Activated T-cell treated with anti-CD3 and anti-CD28 coated beads, Interleukin-2, amount 50 U/mL, for 24 hours (primary cell): ENCODE measurements at regions not wholly inside any gene's neighbourhood (a gene's known extent, or its start where the extent isn't known, plus 50 kb on each side); places are given as distances from the start of the nearest gene placed in this dataset.
"Not testable (repeated sequence)": the region's sequence is repeated elsewhere in the genome, so short reads cannot be mapped to it uniquely, and the experiment has no call there.

Experiments
- DNase-seq: peaks from one replicate; pipeline ENCODE4 v3.0.0-alpha.2; 2020
- H3K27ac Mint-ChIP-seq: 2 replicates; pipeline ENCODE4 v1.8.0; 2020; ENCODE audit warnings: mild to moderate bottlenecking, mixed read lengths
- H3K27me3 Mint-ChIP-seq: 2 replicates; pipeline ENCODE4 v1.8.0; 2020; ENCODE audit warnings: mixed read lengths
- H3K36me3 Mint-ChIP-seq: 2 replicates; pipeline ENCODE4 v1.8.0; 2020; ENCODE audit warnings: low read depth, mixed read lengths
- H3K4me1 Mint-ChIP-seq: 2 replicates; pipeline ENCODE4 v1.8.0; 2020; ENCODE audit warnings: low read depth, mixed read lengths
- H3K4me3 Mint-ChIP-seq: 2 replicates; pipeline ENCODE4 v1.8.0; 2020; ENCODE audit warnings: mild to moderate bottlenecking, moderate library complexity, mixed read lengths
- H3K9me3 Mint-ChIP-seq: 2 replicates; pipeline ENCODE4 v1.8.0; 2020; ENCODE audit warnings: mixed read lengths

GRCh38 chr4:65999518-65999871 lies 329.2 kb upstream of the EPHA5 start:
- no peak overlapping the region for H3K27ac Mint-ChIP-seq
- no peaks in the 10 kb centered on the region for H3K27me3 Mint-ChIP-seq
- no peaks in the 10 kb centered on the region for H3K4me1 Mint-ChIP-seq
- H3K9me3 Mint-ChIP-seq, result peaks cover 16% of the 10 kb centered on the region
- no peaks in the 10 kb centered on the region for H3K36me3 Mint-ChIP-seq
- DNase-seq, result no peak
- H3K4me3 Mint-ChIP-seq, result no peak overlapping the region

- H3K9me3 Mint-ChIP-seq, result peaks cover 13% of the 10 kb centered on the region
- H3K4me1 Mint-ChIP-seq, H3K27me3 Mint-ChIP-seq, H3K4me3 Mint-ChIP-seq, DNase-seq, H3K36me3 Mint-ChIP-seq, H3K27ac Mint-ChIP-seq: not testable (repeated sequence)
Measured at GRCh38 chr4:65998807-65999517, 328.7 kb upstream of the EPHA5 start.

- H3K27me3 Mint-ChIP-seq, result no peaks in the 10 kb centered on the region
Measured at GRCh38 chr4:65983061-65983460, 312.8 kb upstream of the EPHA5 start.

GRCh38 chr4:65976287-65976686 lies 306.0 kb upstream of the EPHA5 start:
- no peaks in the 10 kb centered on the region for H3K4me1 Mint-ChIP-seq
- peaks cover 34% of the 10 kb centered on the region for H3K9me3 Mint-ChIP-seq
- H3K27me3 Mint-ChIP-seq, result no peaks in the 10 kb centered on the region
- no peak overlapping the region for H3K4me3 Mint-ChIP-seq
- no peak for DNase-seq
- no peaks in the 10 kb centered on the region for H3K36me3 Mint-ChIP-seq
- H3K27ac Mint-ChIP-seq, result no peak overlapping the region

More at GRCh38 chr4:65983061-65983460, 312.8 kb upstream of the EPHA5 start:
- Mint-ChIP-seq H3K36me3 (no peaks in the 10 kb centered on the region), H3K27ac (no peak overlapping the region), H3K9me3 (peaks cover 30% of the 10 kb centered on the region), H3K4me3 (no peak overlapping the region), H3K4me1 (no peaks in the 10 kb centered on the region)
- no peak for DNase-seq

- Mint-ChIP-seq H3K27me3 (no peaks in the 10 kb centered on the region), H3K4me1 (no peaks in the 10 kb centered on the region), H3K4me3 (no peak overlapping the region), H3K9me3 (peaks cover 25% of the 10 kb centered on the region), H3K36me3 (no peaks in the 10 kb centered on the region), H3K27ac (no peak overlapping the region)
- DNase-seq, result no peak
Measured at GRCh38 chr4:65973186-65973585, 302.9 kb upstream of the EPHA5 start.

GRCh38 chr4:65971686-65972085 lies 301.4 kb upstream of the EPHA5 start:
- Mint-ChIP-seq H3K4me3 (no peak overlapping the region), H3K4me1 (no peaks in the 10 kb centered on the region), H3K27me3 (no peaks in the 10 kb centered on the region), H3K9me3 (peaks cover 20% of the 10 kb centered on the region), H3K27ac (no peak overlapping the region), H3K36me3 (no peaks in the 10 kb centered on the region)
- no peak for DNase-seq

- peaks cover 13% of the 10 kb centered on the region for H3K9me3 Mint-ChIP-seq
- no peaks in the 10 kb centered on the region for H3K36me3 Mint-ChIP-seq
- H3K27me3 Mint-ChIP-seq, result no peaks in the 10 kb centered on the region
- no peak overlapping the region for H3K27ac Mint-ChIP-seq
- DNase-seq, result no peak
- no peaks in the 10 kb centered on the region for H3K4me1 Mint-ChIP-seq
- no peak overlapping the region for H3K4me3 Mint-ChIP-seq
Measured at GRCh38 chr4:65968831-65969558, 298.7 kb upstream of the EPHA5 start.

- Mint-ChIP-seq H3K27ac (no peak overlapping the region), H3K4me3 (no peak overlapping the region), H3K9me3 (peaks cover 7% of the 10 kb centered on the region), H3K4me1 (no peaks in the 10 kb centered on the region), H3K27me3 (no peaks in the 10 kb centered on the region), H3K36me3 (no peaks in the 10 kb centered on the region)
- DNase-seq, result no peak
Measured at GRCh38 chr4:65960751-65961150, 290.5 kb upstream of the EPHA5 start.

GRCh38 chr4:65954416-65954815 lies 284.1 kb upstream of the EPHA5 start:
- Mint-ChIP-seq H3K9me3 (peaks cover 9% of the 10 kb centered on the region), H3K36me3 (no peaks in the 10 kb centered on the region), H3K4me3 (no peak overlapping the region), H3K27me3 (no peaks in the 10 kb centered on the region), H3K27ac (no peak overlapping the region), H3K4me1 (no peaks in the 10 kb centered on the region)
- DNase-seq, result no peak

GRCh38 chr4:65951177-65951576 lies 280.9 kb upstream of the EPHA5 start:
- H3K27ac Mint-ChIP-seq, result no peak overlapping the region
- H3K9me3 Mint-ChIP-seq, result peaks cover 9% of the 10 kb centered on the region
- no peak overlapping the region for H3K4me3 Mint-ChIP-seq
- no peaks in the 10 kb centered on the region for H3K4me1 Mint-ChIP-seq
- no peaks in the 10 kb centered on the region for H3K27me3 Mint-ChIP-seq
- no peaks in the 10 kb centered on the region for H3K36me3 Mint-ChIP-seq
- no peak for DNase-seq

GRCh38 chr4:65943076-65943475 lies 272.8 kb upstream of the EPHA5 start:
- Mint-ChIP-seq H3K4me3 (no peak overlapping the region), H3K4me1 (no peaks in the 10 kb centered on the region), H3K36me3 (no peaks in the 10 kb centered on the region), H3K9me3 (peaks cover under 1% of the 10 kb centered on the region), H3K27ac (no peak overlapping the region), H3K27me3 (no peaks in the 10 kb centered on the region)
- DNase-seq, result no peak

- DNase-seq, result no peak
- Mint-ChIP-seq H3K27ac (no peak overlapping the region), H3K4me1 (no peaks in the 10 kb centered on the region), H3K27me3 (no peaks in the 10 kb centered on the region), H3K9me3 (peaks cover 13% of the 10 kb centered on the region), H3K36me3 (no peaks in the 10 kb centered on the region), H3K4me3 (no peak overlapping the region)
Measured at GRCh38 chr4:65924843-65925242, 254.6 kb upstream of the EPHA5 start.

- H3K27ac Mint-ChIP-seq, result no peak overlapping the region
- no peak for DNase-seq
- no peaks in the 10 kb centered on the region for H3K27me3 Mint-ChIP-seq
- H3K36me3 Mint-ChIP-seq, result no peaks in the 10 kb centered on the region
- no peaks in the 10 kb centered on the region for H3K4me1 Mint-ChIP-seq
- H3K9me3 Mint-ChIP-seq, result peaks cover 13% of the 10 kb centered on the region
- no peak overlapping the region for H3K4me3 Mint-ChIP-seq
Measured at GRCh38 chr4:65923616-65924015, 253.3 kb upstream of the EPHA5 start.

- Mint-ChIP-seq H3K27me3 (no peaks in the 10 kb centered on the region), H3K36me3 (no peaks in the 10 kb centered on the region), H3K4me1 (no peaks in the 10 kb centered on the region), H3K27ac (no peak overlapping the region), H3K9me3 (peaks cover 14% of the 10 kb centered on the region), H3K4me3 (no peak overlapping the region)
- no peak for DNase-seq
Measured at GRCh38 chr4:65921180-65921579, 250.9 kb upstream of the EPHA5 start.

- H3K9me3 Mint-ChIP-seq, result peaks cover 16% of the 10 kb centered on the region
- H3K4me3 Mint-ChIP-seq, result no peak overlapping the region
- H3K36me3 Mint-ChIP-seq, result no peaks in the 10 kb centered on the region
- DNase-seq, result no peak
- H3K27me3 Mint-ChIP-seq, result no peaks in the 10 kb centered on the region
- H3K27ac Mint-ChIP-seq, result no peak overlapping the region
- no peaks in the 10 kb centered on the region for H3K4me1 Mint-ChIP-seq
Measured at GRCh38 chr4:65918872-65919271, 248.6 kb upstream of the EPHA5 start.
